Stimulated activated CD4-positive, alpha-beta T cell treated with anti-CD3 and anti-CD28 coated beads, Interleukin-1b, Interleukin-23, amount 100 ng/mL, for 1 hour (primary cell): ENCODE measurements at regions not wholly inside any gene's neighbourhood (a gene's known extent, or its start where the extent isn't known, plus 50 kb on each side); places are given as distances from the start of the nearest gene placed in this dataset.
"Not testable (repeated sequence)": the region's sequence is repeated elsewhere in the genome, so short reads cannot be mapped to it uniquely, and the experiment has no call there.

Experiments
- DNase-seq, 2 donors: peaks; one replicate each; pipeline ENCODE4 v3.0.0-alpha.2; 2020; ENCODE audit warnings: low read depth in 2 of 2

DNA sequence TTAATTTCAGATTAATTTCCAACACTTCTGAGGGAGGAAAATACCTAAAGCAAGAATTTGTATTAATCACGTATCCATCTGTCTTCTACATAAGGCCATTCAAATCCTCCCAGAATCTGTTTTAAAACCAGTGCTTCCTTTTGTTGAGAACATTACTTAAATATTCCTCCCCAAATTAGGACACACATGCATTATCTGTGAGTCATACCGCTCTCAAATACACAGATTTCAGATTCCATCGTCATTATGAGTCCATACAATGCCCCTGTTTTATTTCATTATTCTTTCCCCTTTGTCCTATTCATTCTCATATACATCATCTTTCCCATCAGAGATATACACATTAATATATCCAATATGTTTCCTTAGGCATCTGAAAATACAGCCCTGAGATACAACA lies 57.3 kb upstream of the PRSS12 start:
- no peak for DNase-seq

DNA sequence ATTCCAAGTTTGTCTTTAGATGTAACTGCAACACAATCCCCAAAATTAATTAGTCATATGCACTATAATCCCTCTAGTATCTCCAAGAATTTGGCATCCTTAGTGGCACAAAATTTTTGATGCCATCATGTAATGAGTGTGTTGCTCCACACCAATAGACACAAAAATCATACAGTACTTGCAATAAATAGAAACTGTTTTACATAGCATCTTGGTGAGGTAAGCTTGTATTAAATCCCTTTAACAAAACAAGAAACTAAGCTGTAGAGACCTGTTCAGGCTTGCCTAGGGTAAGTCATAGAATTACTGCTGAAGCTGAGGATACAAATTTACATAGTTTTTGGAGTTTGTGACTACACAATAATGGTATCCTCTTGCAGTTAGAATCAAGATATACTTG lies 64.5 kb upstream of the PRSS12 start:
- no peak for DNase-seq

DNA sequence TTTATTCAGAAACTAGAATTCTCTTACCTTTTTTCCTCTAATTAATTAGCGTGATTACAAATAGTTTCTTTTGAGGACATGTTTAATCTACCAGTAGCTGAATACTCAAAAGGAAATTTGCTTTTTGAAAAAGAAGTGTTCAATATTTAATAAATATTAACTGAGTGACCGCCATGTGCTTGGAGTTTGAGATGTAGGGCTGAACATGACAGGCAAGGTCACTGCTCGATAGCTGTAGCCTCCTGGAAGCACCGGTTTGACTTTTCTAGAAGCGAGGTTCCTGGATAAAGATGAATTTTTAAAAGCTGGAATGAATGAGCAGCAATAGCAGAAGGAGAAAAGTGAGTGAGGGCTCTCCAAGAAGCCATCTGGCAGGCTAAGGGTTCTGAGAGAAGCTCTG lies 65.0 kb upstream of the PRSS12 start:
- DNase-seq, result not testable (repeated sequence)

- not testable (repeated sequence) for DNase-seq
Observed at GRCh38 chr4:118418396-118418795, 65.6 kb upstream of the PRSS12 start.

- DNase-seq, result not testable (repeated sequence)
Observed at GRCh38 chr4:118419626-118420025, 66.8 kb upstream of the PRSS12 start.

- not testable (repeated sequence) for DNase-seq
Observed at GRCh38 chr4:118424062-118424461, 71.3 kb upstream of the PRSS12 start.

GRCh38 chr4:118428881-118429280 lies 76.1 kb upstream of the PRSS12 start:
- DNase-seq, result not testable (repeated sequence)

- DNase-seq, result not testable (repeated sequence)
Observed at GRCh38 chr4:118432359-118432758, 79.6 kb upstream of the PRSS12 start.

DNA sequence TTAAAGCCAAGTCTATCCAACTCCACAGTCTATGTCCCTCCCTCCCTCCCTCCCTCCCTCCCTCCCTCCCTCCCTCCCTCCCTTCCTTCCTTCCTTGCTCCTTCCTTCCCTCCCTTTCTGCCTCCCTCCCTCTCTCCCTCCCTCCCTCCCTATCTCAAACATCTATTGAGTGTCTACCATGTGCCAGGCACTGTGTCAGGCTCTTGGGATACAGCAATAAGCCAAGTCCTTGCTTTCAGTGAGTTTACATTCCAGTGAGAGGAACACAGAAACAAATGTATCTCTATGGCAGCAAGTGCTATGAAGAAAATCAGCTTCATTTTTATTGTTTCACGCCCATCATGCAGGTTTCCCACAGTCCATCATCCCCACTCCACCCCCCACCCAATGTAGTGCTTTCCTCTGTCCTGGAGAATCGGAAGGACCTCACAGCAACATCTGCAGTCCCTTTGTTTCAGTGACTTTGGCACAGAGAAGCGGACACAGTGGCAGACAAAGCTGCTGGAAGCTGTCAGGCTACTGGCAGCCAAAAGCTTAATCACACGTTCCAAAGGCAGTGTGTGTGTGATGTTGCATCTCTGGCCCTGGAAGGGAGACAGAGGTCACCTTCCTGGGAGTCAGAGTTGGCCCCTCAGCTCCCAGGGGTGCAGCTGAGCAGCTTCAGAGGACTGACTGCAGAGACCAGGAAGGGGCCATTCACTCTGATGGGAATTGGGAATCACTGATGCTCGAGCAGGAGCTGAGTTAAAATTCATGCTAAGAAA lies 81.0 kb upstream of the PRSS12 start:
- not testable (repeated sequence) for DNase-seq

DNA sequence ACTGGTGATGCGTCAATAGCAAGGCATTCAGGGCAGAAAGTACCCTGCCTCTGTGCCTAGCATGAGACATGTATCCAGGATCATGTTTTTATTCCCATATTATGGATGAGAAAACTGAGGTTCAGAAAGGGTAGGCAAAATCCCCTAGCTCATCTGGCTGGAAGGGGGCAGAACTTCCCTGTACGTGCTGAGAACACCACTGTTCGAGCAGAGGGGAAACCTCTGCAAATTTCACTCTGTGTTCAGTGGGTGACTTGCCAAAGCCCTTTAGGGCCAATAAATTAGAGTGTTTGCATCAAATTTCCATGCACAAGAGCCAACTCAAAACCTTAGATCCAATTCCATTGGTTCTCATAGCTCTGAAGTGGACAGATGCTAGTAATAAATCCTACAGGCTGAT lies 82.6 kb upstream of the PRSS12 start:
- DNase-seq, result not testable (repeated sequence)

GRCh38 chr4:118442115-118442837 lies 89.5 kb upstream of the PRSS12 start:
- DNase-seq, result not testable (repeated sequence)

DNA sequence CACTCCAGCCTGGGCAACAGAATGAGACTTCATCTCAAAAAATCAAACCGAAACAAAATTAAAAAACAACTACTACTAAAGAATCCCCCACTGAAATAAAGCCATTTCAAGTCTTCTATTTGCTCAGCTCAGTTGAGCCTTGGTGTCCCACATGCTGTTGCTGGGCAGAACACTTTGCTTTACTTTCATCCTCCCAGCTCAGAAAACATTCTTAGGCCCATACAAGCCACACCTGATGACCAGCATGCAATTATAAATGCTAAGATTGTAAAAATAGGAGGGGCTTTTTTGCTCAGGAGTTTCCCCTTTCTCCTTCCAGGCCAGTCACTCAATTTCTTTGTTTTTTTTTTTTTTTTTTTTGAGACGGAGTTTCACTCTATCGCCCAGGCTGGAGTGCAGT lies 94.6 kb upstream of the PRSS12 start:
- not testable (repeated sequence) for DNase-seq

- DNase-seq, result not testable (repeated sequence)
Observed at GRCh38 chr4:118454857-118455256, 102.1 kb upstream of the PRSS12 start.

DNA sequence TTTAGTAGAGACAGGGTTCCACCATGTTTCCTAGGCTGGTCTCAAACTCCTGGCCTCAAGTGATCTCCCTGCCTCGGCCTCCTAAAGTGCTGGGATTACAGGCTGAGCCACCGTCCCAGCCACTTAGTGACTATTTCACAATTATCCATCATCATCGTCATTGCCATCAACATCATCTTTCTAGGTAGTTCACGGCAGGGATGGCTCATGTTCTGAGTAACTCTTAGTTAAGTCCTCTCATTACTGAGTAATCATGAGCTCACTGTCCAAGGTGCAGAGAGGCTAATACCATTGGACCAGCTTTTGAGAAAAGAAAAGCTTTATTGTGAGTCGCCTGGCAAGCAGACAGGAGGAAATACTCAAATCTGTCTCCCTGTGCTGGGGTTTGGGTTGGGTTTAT lies 108.6 kb upstream of the PRSS12 start:
- DNase-seq, result not testable (repeated sequence)

GRCh38 chr4:118465831-118466230 lies 113.0 kb upstream of the PRSS12 start:
- not testable (repeated sequence) for DNase-seq

DNA sequence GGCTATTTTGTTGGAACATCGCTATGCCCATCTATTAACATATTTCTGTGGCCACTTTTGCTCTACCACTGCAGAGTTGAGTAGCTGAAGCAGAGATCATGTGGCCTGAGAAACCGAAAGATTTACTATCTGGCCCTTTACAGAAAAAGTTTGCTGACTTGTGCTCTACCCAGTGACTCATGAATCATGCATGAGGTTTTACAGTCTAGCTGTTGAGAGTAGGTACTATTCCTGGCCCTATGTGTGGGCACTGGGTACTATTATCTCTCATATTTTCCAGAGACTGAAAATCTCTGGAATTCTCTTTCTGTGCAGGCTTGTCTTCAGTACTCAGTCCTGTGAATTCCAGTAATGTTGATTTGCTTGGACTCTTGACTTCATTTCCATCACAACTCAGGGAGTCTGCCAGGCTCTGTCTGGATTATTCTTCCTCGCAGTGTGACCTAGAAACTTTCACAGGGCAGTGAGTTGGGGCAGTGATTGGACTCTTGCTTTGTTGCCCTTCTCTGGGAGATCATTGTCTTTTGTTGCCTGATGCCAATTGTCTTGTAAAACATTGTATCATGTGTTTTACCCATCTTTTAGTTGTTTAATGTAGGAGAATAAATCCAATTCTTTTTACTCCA lies 121.3 kb upstream of the PRSS12 start:
- not testable (repeated sequence) for DNase-seq

- DNase-seq, result not testable (repeated sequence)
Observed at GRCh38 chr4:118474771-118475170, 122.0 kb upstream of the PRSS12 start.

DNA sequence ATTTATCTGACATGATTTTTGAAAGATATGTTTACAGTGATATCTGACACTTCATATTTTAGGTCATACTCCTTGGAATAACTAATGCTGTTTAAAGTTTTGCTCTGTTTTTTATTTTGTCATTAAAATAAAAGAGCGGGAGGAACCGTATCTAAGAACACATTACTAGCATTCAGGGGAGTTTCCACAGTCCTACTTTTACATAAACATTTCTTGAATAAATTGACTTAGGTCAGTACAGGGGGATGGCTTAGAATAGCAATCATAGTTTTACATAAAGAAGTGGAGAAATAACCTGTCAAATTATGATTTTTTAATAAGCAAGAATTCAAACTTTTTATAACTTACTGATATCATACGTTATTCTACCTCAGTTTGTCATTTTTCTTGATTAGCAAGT lies 123.1 kb upstream of the PRSS12 start:
- DNase-seq, result not testable (repeated sequence)

DNA sequence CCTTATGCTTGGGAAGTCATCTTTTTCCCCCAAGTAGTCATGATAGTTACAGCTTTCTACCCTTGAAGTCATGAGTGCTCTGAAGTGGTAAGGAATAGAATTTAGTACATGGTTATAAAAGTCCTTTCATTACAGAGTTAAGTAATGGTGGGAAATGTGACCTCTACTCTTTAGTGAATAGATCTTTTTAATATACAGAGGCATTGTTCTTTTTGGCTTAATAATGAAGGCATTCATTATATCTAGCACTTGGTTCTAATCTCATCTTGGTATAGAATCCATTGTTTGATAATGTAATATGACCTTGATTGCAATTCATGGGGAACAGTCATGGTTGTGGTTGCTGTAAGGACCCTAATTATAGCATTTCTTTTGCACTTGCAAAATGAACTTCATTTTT lies 125.0 kb upstream of the PRSS12 start:
- not testable (repeated sequence) for DNase-seq

DNA sequence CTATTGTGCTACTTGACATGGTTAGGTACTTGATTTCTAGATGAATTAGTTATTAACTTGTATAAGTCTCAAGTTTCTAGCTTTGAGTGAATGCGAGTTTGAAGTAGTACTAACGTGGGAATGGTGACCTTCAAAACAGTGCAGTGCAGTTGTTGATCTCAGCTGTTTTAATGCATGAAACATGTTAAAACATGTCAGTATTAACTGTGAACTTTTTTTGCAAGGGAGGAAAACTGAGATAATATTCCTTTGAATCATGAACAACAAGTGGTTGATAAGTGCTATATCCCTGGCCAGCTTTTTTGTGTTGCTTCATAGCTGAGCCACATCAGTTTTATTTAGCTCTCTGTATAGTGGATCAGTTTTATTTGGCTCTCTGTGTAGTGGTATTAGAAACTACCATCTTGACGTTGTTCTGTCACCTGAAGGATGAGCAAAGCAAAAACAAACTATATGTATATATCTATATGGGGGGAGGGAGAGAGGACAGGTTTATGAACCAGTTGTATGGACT lies 133.1 kb upstream of the PRSS12 start:
- not testable (repeated sequence) for DNase-seq

GRCh38 chr4:118492963-118493362 lies 140.2 kb upstream of the PRSS12 start:
- DNase-seq, result not testable (repeated sequence)

GRCh38 chr4:118494437-118494836 lies 141.6 kb upstream of the PRSS12 start:
- not testable (repeated sequence) for DNase-seq
